Left renal pelvis (tissue), 4 donors: ENCODE measurements at regions not wholly inside any gene's neighbourhood (a gene's known extent, or its start where the extent isn't known, plus 50 kb on each side); places are given as distances from the start of the nearest gene placed in this dataset.

Experiments used
- DNase-seq, 4 donors: peaks; one replicate each; pipeline ENCODE4 v3.0.0-alpha.2; 2013; ENCODE audit warnings: low read depth in 4 of 4, low spot score in 3 of 4

DNA sequence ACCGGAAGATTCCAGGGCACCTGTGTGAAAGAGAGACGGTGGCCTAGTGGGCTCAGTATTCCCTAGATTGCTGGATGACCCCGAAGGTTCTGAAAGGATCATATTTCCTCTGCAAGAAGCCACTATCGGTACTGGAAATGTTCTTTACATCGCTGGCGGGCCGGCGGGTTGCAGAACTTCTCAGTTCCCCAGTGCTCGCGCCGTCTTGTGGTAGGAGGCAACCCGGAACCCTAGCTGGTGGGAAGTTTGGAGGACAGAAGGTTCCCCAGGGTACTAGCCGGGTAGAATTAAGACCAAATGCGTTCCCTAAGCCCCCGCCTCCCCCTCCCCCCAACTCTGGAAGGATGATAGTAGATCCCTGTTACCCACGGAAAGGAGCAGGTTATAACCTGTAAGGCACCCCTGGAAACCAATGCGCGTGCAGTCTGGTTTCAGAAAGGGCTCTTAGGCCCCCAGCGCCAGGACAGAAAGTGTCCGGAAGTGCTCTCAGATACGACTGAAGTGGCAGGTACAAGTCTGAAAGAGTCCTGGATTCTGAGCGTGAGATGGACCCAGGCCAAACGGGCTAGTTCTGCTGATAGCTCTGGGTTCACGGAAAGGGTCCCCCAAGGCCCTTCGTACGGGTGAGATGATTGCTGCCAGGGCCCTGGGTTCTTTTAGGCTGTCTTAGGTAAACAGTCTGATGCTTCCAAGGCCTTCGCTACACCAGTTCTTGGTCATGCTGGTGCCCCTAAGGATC lies 61.7 kb upstream of the DCAF8L1 start:
- DNase-seq: no peak

- no peak for DNase-seq
Observed at GRCh38 chrX:28042260-28042659, 61.0 kb upstream of the DCAF8L1 start.

DNA sequence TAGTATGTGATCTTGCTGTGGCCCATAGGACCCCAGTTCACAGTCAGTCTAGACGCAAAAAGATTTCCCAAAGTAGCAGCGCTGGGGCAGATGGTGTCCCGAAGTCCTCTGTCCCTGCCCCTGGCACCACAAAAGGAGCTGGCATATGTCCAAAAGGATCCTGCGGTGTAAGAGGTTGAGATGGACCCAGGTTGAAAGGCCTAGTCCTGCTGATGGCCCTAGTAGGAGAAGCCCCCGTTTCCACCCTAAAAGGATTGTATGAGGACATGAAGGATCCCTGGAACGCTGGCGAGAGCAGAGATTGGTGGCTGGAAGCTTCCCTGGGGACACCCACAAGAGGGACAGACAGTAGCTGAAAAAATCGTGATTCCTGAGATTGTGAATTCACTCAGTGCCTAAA lies 58.0 kb upstream of the DCAF8L1 start:
- no peak for DNase-seq
